Neural progenitor cell (in vitro differentiated cells): ENCODE measurements at regions not wholly inside any gene's neighbourhood (a gene's known extent, or its start where the extent isn't known, plus 50 kb on each side); places are given as distances from the start of the nearest gene placed in this dataset.

Source experiments
- DNase-seq: peaks from one replicate; pipeline ENCODE4 v3.0.0-alpha.2; 2016; ENCODE audit warnings: low spot score
- H2AFZ ChIP-seq: fragments of 200-600 bp; sonication (generic); replicated peaks from 2 replicates; pipeline ENCODE4 v1.6.1; 2016; ENCODE audit warnings: antibody characterized with exemption
- H3F3A ChIP-seq: fragments of 200-600 bp; sonication (generic); 2 replicates; pipeline ENCODE4 v1.6.1; 2016; ENCODE audit warnings: antibody characterized with exemption, low read depth
- H3K27ac ChIP-seq: fragments of 200-600 bp; sonication (generic); 2 replicates; pipeline ENCODE4 v1.5.1; 2016; ENCODE audit warnings: mild to moderate bottlenecking
- H3K27me3 ChIP-seq: fragments of 200-600 bp; sonication (generic); 2 replicates; pipeline ENCODE4 v1.6.1; 2016; ENCODE audit warnings: mild to moderate bottlenecking, moderate library complexity
- H3K36me3 ChIP-seq: fragments of 200-600 bp; sonication (generic); 2 replicates; pipeline ENCODE4 v1.5.1; 2016
- H3K4me1 ChIP-seq: fragments of 200-600 bp; sonication (generic); 2 replicates; pipeline ENCODE4 v1.6.1; 2016; ENCODE audit warnings: mixed run types
- H3K4me2 ChIP-seq: fragments of 200-600 bp; sonication (generic); 2 replicates; pipeline ENCODE4 v1.6.1; 2016
- H3K4me3 ChIP-seq: fragments of 200-600 bp; sonication (generic); 2 replicates; pipeline ENCODE4 v1.5.1; 2016
- H3K79me2 ChIP-seq: fragments of 200-600 bp; sonication (generic); 2 replicates; pipeline ENCODE4 v1.6.1; 2016; ENCODE audit warnings: low read depth
- H3K9ac ChIP-seq: fragments of 200-600 bp; sonication (generic); 2 replicates; pipeline ENCODE4 v1.6.1; 2016
- H3K9me3 ChIP-seq: fragments of 200-600 bp; sonication (generic); 2 replicates; pipeline ENCODE4 v1.5.1; 2016; ENCODE audit warnings: low read depth
- H4K20me1 ChIP-seq: fragments of 200-600 bp; sonication (generic); 2 replicates; pipeline ENCODE4 v1.6.1; 2016; ENCODE audit warnings: low read depth
- H3K27ac Mint-ChIP-seq: 3 replicates; pipeline ENCODE4 v1.8.0; 2021; ENCODE audit warnings: mixed read lengths
- H3K27me3 Mint-ChIP-seq: 2 replicates; pipeline ENCODE4 v1.8.0; 2022; ENCODE audit warnings: low read depth, mild to moderate bottlenecking, inconsistent platforms, moderate library complexity, mixed read lengths; ENCODE audit not compliant: insufficient read depth
- H3K36me3 Mint-ChIP-seq: 3 replicates; pipeline ENCODE4 v1.8.0; 2021; ENCODE audit warnings: mixed read lengths
- H3K4me1 Mint-ChIP-seq: 3 replicates; pipeline ENCODE4 v1.8.0; 2021; ENCODE audit warnings: mixed read lengths
- H3K4me3 Mint-ChIP-seq: 3 replicates; pipeline ENCODE4 v1.8.0; 2021; ENCODE audit warnings: mild to moderate bottlenecking, moderate library complexity, mixed read lengths
- H3K9me3 Mint-ChIP-seq: 3 replicates; pipeline ENCODE4 v1.8.0; 2020; ENCODE audit warnings: mixed read lengths
- CTCF ChIP-seq: fragments of 200-600 bp; sonication (generic); IDR thresholded peaks from 2 replicates; pipeline ENCODE4 v1.5.1; 2017; ENCODE audit warnings: antibody characterized with exemption, mild to moderate bottlenecking
- EZH2 ChIP-seq: fragments of 200-600 bp; sonication (generic); IDR thresholded peaks from 2 replicates; pipeline ENCODE4 v1.6.1; 2017; ENCODE audit warnings: antibody characterized with exemption, mild to moderate bottlenecking, moderate library complexity
- EZH2phosphoT487 ChIP-seq: fragments of 200-600 bp; sonication (generic); IDR thresholded peaks from 2 replicates; pipeline ENCODE4 v1.6.1; 2017; ENCODE audit warnings: antibody characterized with exemption

GRCh38 chr1:37277366-37277765 lies 197.0 kb upstream of the ZC3H12A start:
- H3K36me3 Mint-ChIP-seq, result no peaks in the 10 kb centered on the region
- DNase-seq, result no peak

DNA sequence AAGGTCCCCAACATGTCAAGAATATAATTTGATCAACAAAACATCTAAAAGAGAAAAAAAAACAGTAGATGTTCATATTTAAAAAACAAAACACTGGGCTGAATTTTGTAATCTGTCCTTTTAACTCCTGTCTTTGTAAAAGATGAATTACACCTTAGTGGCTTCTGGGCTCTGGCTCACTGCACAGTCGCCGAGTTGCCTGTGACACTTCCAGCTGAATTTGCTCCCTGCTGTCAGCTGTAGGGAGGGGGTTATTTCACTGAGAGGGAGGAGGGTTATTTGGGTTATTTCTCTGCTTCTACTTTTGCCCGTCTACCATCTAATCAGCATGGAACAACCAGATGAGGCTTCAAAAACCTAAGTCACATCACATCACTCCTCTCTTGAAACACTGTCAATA lies 193.0 kb upstream of the ZC3H12A start:
- Histone ChIP-seq H3K4me2 (no peak overlapping the region), H3K27me3 (no peaks in the 10 kb centered on the region), H2AFZ (no peak overlapping the region), H3F3A (no peaks in the 10 kb centered on the region), H3K4me1 (peaks cover 6% of the 10 kb centered on the region), H3K79me2 (no peaks in the 10 kb centered on the region), H3K9me3 (no peaks in the 10 kb centered on the region), H3K4me3 (no peak overlapping the region), H3K27ac (no peak overlapping the region), H4K20me1 (no peaks in the 10 kb centered on the region), H3K36me3 (no peaks in the 10 kb centered on the region), H3K9ac (no peak overlapping the region)
- H3K27ac Mint-ChIP-seq, result no peak overlapping the region
- no peak overlapping the region for H3K4me3 Mint-ChIP-seq
- peaks cover 5% of the 10 kb centered on the region for H3K27me3 Mint-ChIP-seq
- peaks cover 2% of the 10 kb centered on the region for H3K9me3 Mint-ChIP-seq
- no peak for DNase-seq
- H3K4me1 Mint-ChIP-seq, result no peaks in the 10 kb centered on the region
- TF ChIP-seq EZH2 (no peak), CTCF (no peak), EZH2phosphoT487 (no peak)
- no peaks in the 10 kb centered on the region for H3K36me3 Mint-ChIP-seq

More at GRCh38 chr1:37277366-37277765, 197.0 kb upstream of the ZC3H12A start:
- Histone ChIP-seq H3K9me3 (no peaks in the 10 kb centered on the region), H3K4me3 (no peak overlapping the region), H3K27me3 (no peaks in the 10 kb centered on the region), H3K9ac (no peak overlapping the region), H2AFZ (no peak overlapping the region), H3K27ac (no peak overlapping the region), H3F3A (no peaks in the 10 kb centered on the region), H3K36me3 (no peaks in the 10 kb centered on the region), H3K79me2 (no peaks in the 10 kb centered on the region), H3K4me2 (no peak overlapping the region), H4K20me1 (no peaks in the 10 kb centered on the region), H3K4me1 (no peaks in the 10 kb centered on the region)
- no peak overlapping the region for H3K4me3 Mint-ChIP-seq
- no peak overlapping the region for H3K27ac Mint-ChIP-seq
- TF ChIP-seq EZH2 (no peak), CTCF (no peak), EZH2phosphoT487 (no peak)
- no peaks in the 10 kb centered on the region for H3K4me1 Mint-ChIP-seq
- peaks cover 2% of the 10 kb centered on the region for H3K9me3 Mint-ChIP-seq
- H3K27me3 Mint-ChIP-seq, result peaks cover 4% of the 10 kb centered on the region

GRCh38 chr1:37282764-37283163 lies 191.6 kb upstream of the ZC3H12A start:
- Histone ChIP-seq H3K36me3 (no peaks in the 10 kb centered on the region), H3K27me3 (no peaks in the 10 kb centered on the region), H3K9me3 (no peaks in the 10 kb centered on the region), H3F3A (no peaks in the 10 kb centered on the region), H3K4me2 (no peak overlapping the region), H3K4me1 (peaks cover 6% of the 10 kb centered on the region), H4K20me1 (no peaks in the 10 kb centered on the region), H2AFZ (peak overlapping the region; percentile 26), H3K9ac (no peak overlapping the region), H3K27ac (no peak overlapping the region), H3K79me2 (no peaks in the 10 kb centered on the region), H3K4me3 (no peak overlapping the region)
- DNase-seq, result no peak
- Mint-ChIP-seq H3K4me1 (no peaks in the 10 kb centered on the region), H3K9me3 (peaks cover 2% of the 10 kb centered on the region), H3K27me3 (peaks cover 8% of the 10 kb centered on the region), H3K36me3 (no peaks in the 10 kb centered on the region), H3K4me3 (no peak overlapping the region), H3K27ac (no peak overlapping the region)
- TF ChIP-seq EZH2phosphoT487 (no peak), EZH2 (no peak), CTCF (no peak)

DNA sequence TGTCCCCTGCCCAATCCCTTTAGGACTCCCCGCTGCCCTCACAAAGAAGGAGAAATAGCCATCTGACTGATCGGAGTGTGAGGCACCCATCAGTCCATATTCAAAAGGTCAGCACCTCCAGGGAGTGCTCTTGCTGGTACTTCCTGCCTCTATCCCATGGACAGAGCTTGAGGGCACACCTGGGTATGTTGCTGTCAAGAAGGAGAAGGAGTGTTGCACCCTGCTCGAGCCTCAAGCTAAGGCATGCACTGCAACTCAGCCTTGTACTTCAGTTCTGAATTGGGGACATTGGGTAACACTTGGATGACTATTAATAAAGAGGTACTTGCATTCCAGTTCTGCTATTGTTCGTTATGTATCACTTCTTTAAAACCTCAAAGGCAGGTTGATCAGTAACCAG lies 190.3 kb upstream of the ZC3H12A start:
- Histone ChIP-seq H3K9me3 (no peaks in the 10 kb centered on the region), H3K4me1 (peaks cover 6% of the 10 kb centered on the region), H3K36me3 (no peaks in the 10 kb centered on the region), H3F3A (no peaks in the 10 kb centered on the region), H3K27me3 (no peaks in the 10 kb centered on the region), H3K79me2 (no peaks in the 10 kb centered on the region), H2AFZ (no peak overlapping the region), H3K27ac (no peak overlapping the region), H3K9ac (no peak overlapping the region), H3K4me2 (no peak overlapping the region), H4K20me1 (no peaks in the 10 kb centered on the region), H3K4me3 (no peak overlapping the region)
- peaks cover 2% of the 10 kb centered on the region for H3K9me3 Mint-ChIP-seq
- H3K4me3 Mint-ChIP-seq, result no peak overlapping the region
- no peak for DNase-seq
- no peak overlapping the region for H3K27ac Mint-ChIP-seq
- TF ChIP-seq EZH2phosphoT487, result no peak
- no peak for TF ChIP-seq EZH2
- no peaks in the 10 kb centered on the region for H3K4me1 Mint-ChIP-seq
- H3K36me3 Mint-ChIP-seq, result no peaks in the 10 kb centered on the region
- H3K27me3 Mint-ChIP-seq, result peaks cover 8% of the 10 kb centered on the region
